BJ (cell line): ENCODE measurements at regions not wholly inside any gene's neighbourhood (a gene's known extent, or its start where the extent isn't known, plus 50 kb on each side); places are given as distances from the start of the nearest gene placed in this dataset.

Source experiments
- CTCF ChIA-PET: fragments of 350-600 bp; formaldehyde crosslinking; extraction: SDS; loops from one replicate; lab custom pipeline; 2021; ENCODE audit warnings: antibody characterized with exemption, inconsistent platforms; lab: Yijun Ruan, JAX
- POLR2A ChIA-PET: fragments of 300-600 bp; sonication (Branson Sonifier 250); formaldehyde crosslinking; extraction: SDS; loops from one replicate; lab custom pipeline; 2021; ENCODE audit warnings: antibody characterized with exemption; lab: Charles Lee
- DNase-seq: peaks from one replicate; pipeline ENCODE4 v3.0.0-alpha.2; 2011; ENCODE audit warnings: low read depth
- H3K27me3 ChIP-seq: 2 replicates; pipeline ENCODE4 v1.6.0; 2011; ENCODE audit warnings: low read length; ENCODE audit not compliant: control insufficient read depth, insufficient read depth
- H3K36me3 ChIP-seq: 2 replicates; pipeline ENCODE4 v1.5.1; 2011; ENCODE audit warnings: low read length; ENCODE audit not compliant: control insufficient read depth, insufficient read depth
- H3K4me3 ChIP-seq: 2 replicates; pipeline ENCODE4 v1.5.1; 2011; ENCODE audit warnings: low read depth, mild to moderate bottlenecking, control low read depth, low read length
- CTCF ChIP-seq: IDR thresholded peaks from 2 replicates; pipeline ENCODE4 v1.5.1; 2011; ENCODE audit warnings: low read depth, mild to moderate bottlenecking, control low read depth, inconsistent platforms, low read length, moderate library complexity; ENCODE audit not compliant: insufficient read depth

GRCh38 chr7:108794466-108794865 lies 224.8 kb downstream of the DNAJB9 start:
- no peaks in the 10 kb centered on the region for H3K36me3 ChIP-seq
- no peak for DNase-seq
- H3K27me3 ChIP-seq: no peaks in the 10 kb centered on the region
- no peak for TF ChIP-seq CTCF
- POLR2A ChIA-PET: no interaction called here
- CTCF ChIA-PET: no interaction called here
- no peak overlapping the region for H3K4me3 ChIP-seq

- POLR2A ChIA-PET: no interaction called here
- Histone ChIP-seq H3K4me3 (no peak overlapping the region), H3K36me3 (no peaks in the 10 kb centered on the region), H3K27me3 (no peaks in the 10 kb centered on the region)
- no peak for TF ChIP-seq CTCF
- CTCF ChIA-PET: no interaction called here
- no peak for DNase-seq
These were observed 233.0 kb downstream of the DNAJB9 start for GRCh38 chr7:108802650-108803049.

GRCh38 chr7:108805808-108806397 lies 236.2 kb downstream of the DNAJB9 start:
- no peak for DNase-seq
- ChIA-PET POLR2A (no interaction called here), CTCF (no interaction called here)
- H3K27me3 ChIP-seq: no peaks in the 10 kb centered on the region
- H3K4me3 ChIP-seq: no peak overlapping the region
- no peaks in the 10 kb centered on the region for H3K36me3 ChIP-seq
- peak; percentile 34 for TF ChIP-seq CTCF

GRCh38 chr7:108808549-108809266 lies 239.0 kb downstream of the DNAJB9 start:
- POLR2A ChIA-PET: no interaction called here
- no peak for TF ChIP-seq CTCF

GRCh38 chr7:108809356-108809755 lies 239.7 kb downstream of the DNAJB9 start:
- DNase-seq: no peak
- CTCF ChIA-PET: no interaction called here
- H3K36me3 ChIP-seq: no peaks in the 10 kb centered on the region
- H3K27me3 ChIP-seq: no peaks in the 10 kb centered on the region
- H3K4me3 ChIP-seq: no peak overlapping the region
- POLR2A ChIA-PET: no interaction called here
- no peak for TF ChIP-seq CTCF

More at GRCh38 chr7:108808549-108809266, 239.0 kb downstream of the DNAJB9 start:
- CTCF ChIA-PET: no interaction called here
- Histone ChIP-seq H3K27me3 (no peaks in the 10 kb centered on the region), H3K4me3 (no peak overlapping the region), H3K36me3 (no peaks in the 10 kb centered on the region)
- DNase-seq: no peak
